Hindlimb muscle (tissue), 1 donor: ENCODE measurements at regions not wholly inside any gene's neighbourhood (a gene's known extent, or its start where the extent isn't known, plus 50 kb on each side); places are given as distances from the start of the nearest gene placed in this dataset.
A peak's percentile ranks its signal among the peaks of the same experiment; 100 is the strongest.
"Not testable (repeated sequence)": the region's sequence is repeated elsewhere in the genome, so short reads cannot be mapped to it uniquely, and the experiment has no call there.

Source experiments
- DNase-seq: peaks from one replicate; pipeline ENCODE4 v3.0.0-alpha.2; 2013

DNA sequence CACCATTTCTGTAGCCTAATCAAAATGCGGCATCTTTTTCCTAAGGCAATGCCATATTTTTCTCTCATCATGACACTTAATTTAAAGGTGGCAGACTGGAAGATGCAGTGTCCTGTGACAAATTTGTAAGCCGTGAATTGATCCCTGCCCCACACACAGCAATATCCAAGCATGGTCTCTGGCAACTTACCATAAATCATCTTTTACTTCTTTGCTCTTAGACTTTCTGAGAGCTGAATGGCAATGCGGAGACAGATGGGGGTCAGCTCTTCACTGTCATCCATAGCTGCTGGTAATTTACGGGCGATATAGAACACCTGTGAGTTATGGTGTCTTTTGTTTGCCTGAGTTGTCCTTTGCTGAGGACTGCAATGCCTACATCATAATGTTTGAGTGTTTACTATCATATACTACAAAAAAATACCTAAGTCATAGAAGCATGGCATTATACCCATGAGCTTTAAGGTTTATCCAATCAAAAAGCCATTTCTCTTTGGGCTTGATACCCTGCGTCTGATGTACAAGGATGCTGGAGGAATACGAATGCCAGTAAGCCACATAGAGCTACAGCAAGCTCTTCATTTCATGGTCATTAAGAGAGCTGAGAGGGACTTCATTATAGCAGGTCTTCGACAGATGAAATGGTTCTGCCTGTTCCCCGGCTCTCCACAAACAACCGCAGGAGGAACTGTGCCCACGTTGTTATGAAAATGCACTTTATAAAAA is 148.1 kb downstream of the TRIML1 start:
- DNase-seq, result no peak

DNA sequence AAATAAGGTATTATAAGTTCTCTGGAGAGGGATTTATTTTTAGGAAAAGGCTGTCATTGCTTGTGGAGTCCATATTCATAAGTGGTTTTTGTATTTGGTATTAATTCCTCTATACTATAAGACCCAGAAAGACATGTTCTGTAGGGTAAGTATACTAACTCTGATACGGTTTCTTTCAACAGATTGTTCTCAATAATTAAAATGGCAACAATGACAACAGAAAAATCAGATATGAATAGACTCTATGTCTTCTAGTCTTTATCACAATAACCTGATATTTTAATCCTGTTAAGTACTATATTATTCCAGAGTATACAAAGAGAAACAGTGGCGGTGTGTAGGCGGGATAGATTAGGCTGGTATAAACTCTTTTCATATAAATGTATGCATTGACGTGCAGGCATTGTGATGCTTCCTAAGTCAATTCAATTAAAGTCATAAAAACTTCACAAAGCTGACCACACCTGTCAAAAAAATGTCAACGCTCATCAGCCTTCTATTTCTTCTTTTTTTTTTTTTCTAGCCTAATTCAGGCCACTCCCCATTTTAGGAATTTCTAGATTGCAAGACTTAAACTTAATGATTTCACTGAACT is 150.4 kb downstream of the TRIML1 start:
- DNase-seq, result no peak

DNA sequence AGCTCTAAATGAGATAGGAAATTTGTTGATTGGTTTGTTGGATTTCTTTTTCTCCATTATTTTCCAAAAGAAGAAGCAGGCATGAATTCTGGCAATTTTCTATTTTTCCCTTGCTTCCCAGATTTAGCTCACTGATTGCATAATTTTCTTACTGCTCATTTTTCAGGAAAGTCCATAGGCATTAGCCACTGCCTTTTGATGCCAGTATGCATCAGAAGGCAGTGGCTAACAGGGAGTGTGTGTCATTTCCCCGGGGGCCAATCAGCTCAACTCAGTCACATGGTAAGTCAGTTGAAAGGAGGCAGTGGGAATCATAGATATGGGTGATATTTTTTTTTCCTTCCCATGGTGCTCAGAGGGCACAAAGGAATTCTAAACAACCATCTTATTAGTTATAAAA is 156.7 kb downstream of the TRIML1 start:
- peak; percentile 18 for DNase-seq

DNA sequence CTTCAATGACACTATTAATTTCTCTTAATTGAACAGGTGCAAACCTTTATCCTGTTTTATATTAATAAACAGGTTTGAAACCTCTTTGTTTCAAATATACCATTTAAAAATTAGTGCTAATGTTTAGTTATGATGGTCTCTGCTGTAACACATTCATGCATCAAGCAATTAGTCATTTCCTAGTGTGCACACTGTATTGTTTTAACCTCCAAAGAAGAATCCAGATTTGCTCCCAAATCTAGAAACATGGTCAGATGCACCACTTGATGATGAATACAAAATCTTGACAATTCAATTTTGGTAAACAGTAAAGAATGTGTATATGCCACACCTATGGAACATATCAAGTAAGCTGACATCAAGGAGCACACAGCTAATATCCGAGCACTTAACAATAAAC is 157.1 kb downstream of the TRIML1 start:
- DNase-seq, result no peak

DNA sequence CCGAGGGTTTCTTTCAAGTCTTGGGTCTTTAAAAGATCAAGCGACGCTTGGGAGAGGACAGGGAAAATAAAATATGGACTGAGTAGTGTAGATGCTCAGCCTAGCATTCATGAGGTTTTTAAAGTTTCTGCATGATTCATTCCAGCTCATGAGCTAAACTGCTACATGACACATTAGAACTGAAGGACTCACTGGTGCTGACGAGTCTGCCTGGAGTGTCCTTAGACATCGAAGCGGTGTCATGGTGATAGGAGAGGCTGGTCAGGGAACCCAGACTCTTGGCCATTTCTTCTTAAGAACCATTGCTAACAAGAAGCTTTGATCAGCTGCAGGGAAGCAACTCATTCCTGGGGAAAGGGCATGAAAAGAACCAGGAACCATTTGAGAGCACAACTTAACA is 158.6 kb downstream of the TRIML1 start:
- DNase-seq, result no peak

DNA sequence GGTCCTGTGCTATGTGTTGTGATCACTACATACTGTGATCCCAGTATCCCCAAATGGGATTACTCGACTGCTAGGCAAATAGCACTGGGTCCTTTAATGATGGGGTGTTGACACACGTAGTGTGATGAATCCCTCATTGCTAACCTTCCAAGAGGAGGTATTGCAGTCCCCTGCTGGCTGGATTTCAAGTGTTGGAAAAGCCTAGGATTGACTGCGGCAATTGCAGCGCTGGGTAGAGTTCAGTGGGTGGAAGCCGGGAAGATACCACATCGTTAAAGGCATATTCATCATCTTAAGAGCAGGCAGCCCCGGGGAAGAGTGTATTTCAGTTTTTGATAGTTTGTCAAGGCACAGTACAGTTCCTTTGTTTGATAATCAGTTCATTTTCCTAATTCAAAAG is 159.9 kb downstream of the TRIML1 start:
- DNase-seq, result no peak

DNA sequence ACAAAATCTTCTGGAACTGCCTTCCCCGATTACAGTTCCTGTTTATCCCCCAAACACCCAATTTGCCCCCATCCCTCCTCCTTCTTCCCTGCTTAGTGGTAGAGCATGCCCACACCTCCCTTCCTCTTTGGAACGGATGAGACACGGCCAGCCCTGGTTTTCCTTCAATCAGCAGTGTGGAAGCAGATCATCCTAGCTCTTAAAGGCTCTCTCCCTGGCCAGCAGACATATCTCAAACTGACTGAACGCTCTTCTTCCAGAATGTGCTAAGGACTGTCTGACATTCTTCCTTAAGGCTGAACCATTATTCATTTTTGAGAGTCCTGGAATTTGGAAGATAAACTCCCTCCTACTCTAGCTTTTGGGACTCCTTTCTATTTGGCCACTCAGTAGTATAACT is 161.1 kb downstream of the TRIML1 start:
- DNase-seq, result no peak

DNA sequence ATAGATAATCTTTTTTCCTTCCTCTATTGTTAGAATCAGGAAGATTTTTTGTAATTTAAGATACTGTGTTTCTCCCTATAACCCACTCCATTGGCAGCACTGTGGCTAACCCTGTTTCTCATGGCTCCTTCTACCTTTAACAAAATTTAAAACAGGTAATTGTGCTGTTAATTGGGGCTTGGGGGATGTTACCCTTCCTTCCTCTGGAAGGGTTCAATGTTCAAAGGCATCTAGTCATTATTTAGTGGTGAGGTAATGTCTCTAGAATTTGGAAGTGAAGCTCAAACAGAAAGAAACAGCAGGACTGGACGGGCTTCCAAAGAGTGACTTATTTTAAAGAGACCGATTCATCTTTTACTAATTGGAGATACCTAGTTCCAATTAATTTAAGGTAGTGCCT is 166.4 kb downstream of the TRIML1 start:
- DNase-seq, result no peak

DNA sequence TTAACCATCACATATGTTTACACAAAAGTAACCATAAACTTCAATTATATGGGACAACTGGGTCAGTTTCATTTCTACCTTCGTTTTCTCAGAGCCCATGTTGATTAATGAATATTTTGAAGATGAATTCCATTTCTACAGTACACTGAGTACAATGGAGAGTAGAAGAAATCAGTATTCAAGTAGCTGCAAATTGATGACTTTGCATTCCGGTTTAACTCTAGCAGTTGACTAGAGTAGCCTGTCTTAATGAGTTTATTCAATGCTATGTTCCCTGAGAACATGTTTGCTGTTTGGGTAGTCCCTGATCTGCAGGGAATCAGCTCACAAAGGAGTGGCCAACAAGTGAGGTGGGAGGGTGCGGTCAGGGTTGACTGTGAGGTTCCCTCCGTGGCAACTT is 168.3 kb downstream of the TRIML1 start:
- no peak for DNase-seq

DNA sequence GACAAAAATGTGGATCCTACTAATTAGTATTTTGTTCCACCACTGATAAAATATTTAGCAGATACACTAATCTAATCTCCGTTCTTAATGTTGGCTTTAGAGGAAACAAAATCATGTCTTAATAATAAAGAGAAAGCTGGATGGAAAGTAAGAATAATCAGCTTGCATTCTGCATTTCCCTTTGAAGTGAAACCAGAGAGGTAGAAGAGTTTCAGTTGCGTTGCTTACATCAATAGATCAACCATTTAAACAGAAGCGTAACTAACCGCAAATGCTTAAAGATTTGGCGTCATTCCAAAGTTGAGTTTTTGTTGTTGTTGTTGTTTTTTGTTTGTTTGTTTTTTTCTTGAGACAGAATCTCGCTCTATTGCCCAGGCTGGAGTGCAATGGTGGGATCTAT is 168.9 kb downstream of the TRIML1 start:
- no peak for DNase-seq

DNA sequence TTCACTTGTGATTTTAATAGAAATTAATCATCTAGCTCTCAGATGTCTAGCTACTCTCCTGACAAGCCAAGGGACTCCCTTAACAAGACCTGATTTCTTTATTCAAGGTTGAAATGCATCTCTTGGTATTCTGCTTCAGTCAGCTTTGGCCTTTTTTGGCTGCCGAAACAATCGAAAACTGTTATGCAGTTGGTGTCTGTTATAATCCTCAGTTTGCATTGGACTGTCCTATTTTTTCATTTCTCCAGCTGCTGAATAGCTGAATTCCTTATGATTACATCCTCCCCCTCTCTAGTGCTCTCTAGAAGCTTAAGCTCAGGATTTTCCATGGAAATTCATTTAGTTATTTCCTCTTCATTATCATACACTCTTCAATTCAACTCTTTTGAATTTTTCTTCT is 177.2 kb downstream of the TRIML1 start:
- DNase-seq, result peak; percentile 51

DNA sequence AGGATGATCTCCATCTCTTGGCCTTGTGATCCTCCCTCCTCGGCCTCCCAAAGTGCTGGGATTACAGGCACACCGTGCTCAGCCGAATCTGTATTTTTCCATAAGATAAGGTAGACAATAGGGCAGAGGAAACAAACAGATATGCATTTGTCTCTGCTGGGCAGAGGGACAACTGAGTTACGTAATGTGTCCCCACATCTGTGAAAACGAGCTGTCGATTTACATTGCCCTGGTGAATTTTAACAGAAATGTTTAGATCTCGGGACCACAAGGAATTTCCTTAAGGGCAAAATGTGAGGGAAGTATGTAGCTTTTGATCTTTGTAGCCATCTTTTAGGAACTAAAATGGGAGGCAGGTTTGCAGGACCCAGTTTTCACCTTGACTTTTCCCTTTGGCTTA is 189.7 kb downstream of the TRIML1 start:
- no peak for DNase-seq

DNA sequence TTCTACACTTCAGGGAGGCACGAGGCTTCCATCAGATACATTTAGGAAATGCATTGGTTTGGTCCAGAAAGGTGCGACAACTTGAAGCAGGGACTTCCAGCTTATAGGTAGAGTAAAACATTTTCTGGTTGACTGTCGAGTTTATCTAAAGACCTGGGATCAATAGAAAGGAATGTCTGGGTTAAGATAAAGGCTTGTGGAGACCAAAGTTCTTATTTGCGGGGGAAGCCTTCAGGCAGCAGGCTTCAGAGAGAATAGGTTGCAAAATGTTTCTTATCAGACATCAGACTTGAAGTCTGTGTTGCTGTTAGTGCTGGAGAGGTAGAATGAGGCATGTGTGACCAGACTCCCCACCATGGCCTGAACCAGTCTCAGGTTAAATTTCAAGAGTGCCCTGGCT is 190.3 kb downstream of the TRIML1 start:
- DNase-seq, result no peak

DNA sequence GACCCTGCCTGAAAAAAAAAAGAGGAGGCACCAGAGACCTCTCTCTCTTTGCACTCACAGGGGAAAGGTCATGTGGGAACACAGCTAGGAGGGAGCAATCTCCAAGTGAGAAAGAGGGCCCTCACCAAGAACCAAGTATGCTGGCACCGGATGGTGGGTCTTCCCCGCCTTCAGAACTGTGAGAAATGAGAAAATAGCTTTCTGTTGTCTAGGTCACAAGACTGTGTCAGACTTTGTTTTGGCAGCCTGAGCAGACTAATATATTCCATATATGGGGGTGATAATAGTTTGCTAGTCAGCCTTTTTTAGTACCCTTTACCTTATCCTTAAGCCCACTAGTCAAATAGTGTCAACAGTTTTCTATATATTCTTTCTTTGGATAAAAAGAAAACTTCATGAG is 193.0 kb downstream of the TRIML1 start:
- no peak for DNase-seq

DNA sequence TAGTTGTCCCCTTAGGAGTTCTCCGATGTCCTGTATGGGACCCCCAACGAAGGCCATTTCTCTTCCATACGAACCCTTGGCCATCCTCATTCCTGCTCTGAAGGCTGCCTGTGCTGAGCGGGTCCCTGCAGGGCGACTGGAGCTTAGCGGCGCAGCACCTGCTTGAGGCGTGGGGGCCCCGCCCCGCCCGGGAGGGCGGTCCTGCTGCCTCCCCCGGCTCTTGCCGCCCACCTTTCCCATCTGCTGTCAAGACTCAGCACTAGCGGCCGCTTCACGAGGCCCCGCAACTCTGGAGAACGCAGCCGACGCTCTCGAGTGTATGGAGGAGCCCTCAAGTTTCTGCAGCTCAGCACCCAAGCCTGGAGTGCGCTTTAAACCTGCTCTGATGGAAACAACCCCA is 197.7 kb downstream of the TRIML1 start:
- DNase-seq, result no peak

DNA sequence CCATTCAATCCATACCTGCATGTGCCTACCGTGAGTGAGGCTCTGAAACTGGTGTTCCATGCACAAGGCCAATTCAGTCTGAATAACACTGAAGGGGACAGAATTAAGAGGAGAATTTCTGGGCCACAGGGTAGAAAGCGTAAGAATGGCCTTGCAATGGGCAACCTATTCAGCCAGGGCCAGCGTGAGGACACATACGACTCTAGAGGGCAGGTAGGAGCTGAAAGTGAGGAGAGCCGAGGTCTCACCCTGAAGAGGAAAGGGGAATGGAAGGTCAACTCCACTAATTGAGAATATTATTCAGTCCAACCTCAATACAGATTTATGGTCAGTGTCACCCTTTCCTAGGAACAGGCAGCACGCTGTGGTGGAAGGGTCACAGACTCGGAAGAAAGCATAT is 202.2 kb downstream of the TRIML1 start:
- no peak for DNase-seq

DNA sequence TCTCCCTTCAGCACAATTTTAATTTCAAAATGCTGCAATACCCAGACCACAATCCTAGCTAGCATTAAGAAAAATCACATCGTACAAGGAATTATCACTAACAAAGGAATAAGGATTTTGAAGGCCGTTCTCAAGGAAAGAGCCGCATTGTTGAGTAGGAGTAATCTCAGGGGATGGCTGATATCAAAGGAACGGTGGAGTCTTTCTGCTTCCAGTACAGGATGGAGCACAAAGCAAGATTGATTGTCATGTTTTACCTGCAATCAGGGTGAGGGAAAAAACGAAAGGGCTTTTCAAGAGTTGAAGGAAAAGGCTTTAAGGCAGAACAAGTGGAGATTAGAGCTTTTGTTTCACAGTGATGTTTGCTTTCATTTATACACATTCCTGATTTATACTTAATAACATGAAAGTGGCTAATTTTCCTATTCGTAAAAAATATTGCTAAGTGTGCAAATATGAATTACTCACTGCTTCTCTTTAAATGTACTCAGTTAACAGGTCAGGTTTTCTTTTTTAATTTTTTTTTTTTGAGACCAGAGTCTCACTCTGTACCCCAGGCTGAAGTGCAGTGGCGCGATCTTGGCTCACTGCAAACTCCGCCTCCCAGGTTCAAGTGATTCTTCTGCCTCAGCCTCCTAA is 207.0 kb downstream of the TRIML1 start:
- no peak for DNase-seq

DNA sequence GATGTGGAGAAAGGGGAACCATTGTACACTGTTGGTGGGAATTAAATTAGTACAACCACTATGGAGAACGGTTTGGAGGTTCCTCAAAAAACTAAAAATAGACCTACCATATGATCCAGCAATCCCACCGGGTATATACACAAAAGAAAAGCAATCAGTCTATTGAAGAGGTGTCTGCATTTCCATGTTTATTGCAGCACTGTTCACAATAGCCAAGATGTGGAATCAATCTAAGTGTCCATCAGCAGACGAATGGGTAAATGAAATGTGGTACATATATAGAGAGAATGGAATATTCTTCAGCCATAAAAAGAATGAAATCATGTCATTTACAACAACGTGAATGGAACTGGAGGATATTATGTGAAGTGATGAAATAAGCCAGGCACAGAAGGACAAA is 208.1 kb downstream of the TRIML1 start:
- no peak for DNase-seq

DNA sequence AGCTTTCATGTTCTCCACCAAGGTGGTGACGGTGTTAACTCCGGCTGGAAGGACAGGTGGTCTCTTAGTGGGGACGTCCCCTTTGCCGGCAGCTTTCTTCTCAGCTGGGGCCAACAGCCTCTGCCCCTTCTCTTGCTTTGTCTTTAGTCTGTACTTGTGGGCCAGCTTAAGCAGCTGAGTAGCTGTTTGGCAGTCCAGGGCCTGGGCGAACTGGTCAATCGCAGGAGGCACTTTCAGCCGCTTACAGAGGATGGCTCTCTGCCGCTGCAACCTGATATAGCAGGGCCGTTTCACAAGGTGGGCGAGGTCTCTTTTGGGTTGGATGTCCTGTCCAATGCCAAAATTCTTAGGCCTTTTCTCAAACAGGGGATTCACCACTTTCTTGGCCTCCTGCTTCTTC is 210.3 kb downstream of the TRIML1 start:
- not testable (repeated sequence) for DNase-seq

DNA sequence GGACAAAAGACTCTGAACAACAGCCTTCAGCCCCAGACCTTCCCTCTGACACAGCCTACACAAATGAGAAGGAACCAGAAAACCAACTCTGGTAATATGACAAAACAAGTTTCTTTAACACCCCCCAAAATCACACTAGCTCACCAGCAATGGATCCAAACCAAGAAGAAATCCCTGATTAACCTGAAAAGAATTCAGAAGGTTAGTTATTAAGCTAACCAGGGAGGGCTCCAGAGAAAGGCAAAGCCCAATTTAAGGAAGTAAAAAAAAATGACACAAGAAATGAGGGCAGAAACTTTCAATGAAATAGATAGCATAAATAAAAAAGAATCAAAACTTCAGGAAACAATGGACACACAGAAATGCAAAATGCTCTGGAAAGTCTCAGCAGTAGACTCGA is 224.0 kb downstream of the TRIML1 start:
- no peak for DNase-seq

DNA sequence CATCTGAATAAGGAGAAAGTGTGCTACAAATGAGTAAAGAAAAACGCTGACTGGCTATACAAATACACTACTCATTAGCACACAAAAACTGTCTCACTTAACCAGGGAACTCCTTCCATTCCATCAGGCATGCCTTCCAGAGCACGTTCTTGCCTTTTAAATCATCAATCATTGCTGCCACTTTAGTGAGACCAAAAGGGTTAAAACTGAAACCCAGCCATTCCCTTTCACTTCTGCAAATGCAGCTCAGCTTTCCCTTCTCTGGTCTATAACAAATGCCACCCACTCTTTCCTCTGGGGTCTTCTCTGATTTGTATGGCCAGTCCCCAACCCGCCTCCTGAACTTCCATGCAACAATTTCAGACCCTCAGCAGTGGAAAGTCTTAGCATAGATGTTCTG is 231.5 kb downstream of the TRIML1 start:
- DNase-seq, result no peak

DNA sequence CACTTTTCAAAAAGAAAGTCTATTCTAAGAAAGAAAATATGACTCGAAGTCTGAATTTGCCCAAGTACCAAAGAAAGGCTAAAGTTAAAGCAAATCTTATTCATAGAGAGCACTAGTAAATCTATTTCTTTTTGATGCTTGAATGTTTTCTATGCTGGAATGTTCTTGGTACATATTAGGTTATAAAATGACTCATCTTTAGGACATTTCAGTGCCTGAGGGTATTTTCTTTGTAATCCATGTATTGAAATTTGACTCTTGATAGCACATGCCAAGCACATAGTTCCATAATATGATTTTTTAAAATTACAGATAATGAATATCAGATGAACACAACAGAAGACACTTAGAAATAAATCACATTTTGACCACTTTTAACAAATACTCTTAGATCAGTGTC is 232.8 kb downstream of the TRIML1 start:
- no peak for DNase-seq

DNA sequence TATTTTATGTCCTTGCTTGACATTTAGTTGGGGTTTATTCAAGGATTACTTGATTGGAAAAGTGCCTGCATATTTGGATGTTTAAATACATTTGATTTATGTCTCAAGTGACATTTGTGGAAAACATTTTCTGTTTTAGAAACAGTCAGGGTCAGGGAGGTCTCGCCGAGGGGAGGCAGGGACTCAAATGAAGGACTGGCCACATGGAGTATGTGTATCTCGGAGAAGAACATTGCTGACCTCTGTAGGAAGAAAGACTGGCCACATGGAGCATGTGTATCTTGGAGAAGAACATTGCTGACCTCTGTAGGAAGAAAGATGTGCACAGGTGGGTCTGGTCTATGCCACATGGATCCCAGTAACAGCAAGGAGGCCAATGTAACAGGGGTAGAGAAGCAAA is 233.6 kb downstream of the TRIML1 start:
- peak; percentile 34 for DNase-seq

DNA sequence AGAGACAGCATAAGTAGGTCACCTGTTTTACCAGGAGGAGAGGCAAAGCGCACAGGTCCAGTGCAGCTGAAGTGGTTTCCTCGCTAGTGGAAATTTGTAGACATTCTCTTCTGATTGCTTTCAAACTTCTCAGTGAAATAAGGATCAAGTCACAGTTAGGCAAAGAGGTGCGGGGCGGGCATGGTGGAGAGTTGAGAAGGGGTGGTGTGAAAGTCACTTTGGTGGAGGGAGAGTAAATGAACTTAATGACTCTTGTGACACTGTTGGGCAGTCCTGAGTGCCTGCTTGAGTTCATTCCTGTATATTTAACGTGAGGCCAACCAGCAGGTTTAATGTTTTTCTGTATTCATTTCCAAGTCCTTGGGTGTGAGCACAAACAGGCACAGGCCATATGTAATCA is 235.6 kb downstream of the TRIML1 start:
- no peak for DNase-seq
